Tibial artery (tissue), 4 donors: ENCODE measurements at regions not wholly inside any gene's neighbourhood (a gene's known extent, or its start where the extent isn't known, plus 50 kb on each side); places are given as distances from the start of the nearest gene placed in this dataset.

Source experiments
- DNase-seq, 2 donors: peaks; one replicate each; pipeline ENCODE4 v3.0.0-alpha.2; 2019
- H3K27ac ChIP-seq, 2 donors: fragments of 200-600 bp; sonication (generic) in 1 of 2; 1 replicate in 1 of 2; 2 replicates in 1 of 2; pipeline ENCODE4 v1.5.1; 2018 to 2019; ENCODE audit warnings: mild to moderate bottlenecking in 1 of 2
- H3K27me3 ChIP-seq, 2 donors: fragments of 200-600 bp; sonication (generic) in 1 of 2; one replicate each; pipeline versions ENCODE4 v1.5.1 to v1.6.0; 2016 to 2019
- H3K36me3 ChIP-seq, 3 donors: fragments of 200-600 bp; sonication (generic) in 2 of 3; one replicate each; pipeline ENCODE4 v1.5.1; 2016 to 2019; ENCODE audit warnings: mild to moderate bottlenecking in 2 of 3
- H3K4me1 ChIP-seq, 4 donors: fragments of 200-600 bp; sonication (generic) in 2 of 4; 1 replicate in 3 of 4; 2 replicates in 1 of 4; pipeline ENCODE4 v1.5.1; 2016 to 2019
- H3K4me3 ChIP-seq, 2 donors: fragments of 200-600 bp; sonication (generic) in 1 of 2; 1 replicate in 1 of 2; 2 replicates in 1 of 2; pipeline ENCODE4 v1.5.1; 2018 to 2019; ENCODE audit warnings: mild to moderate bottlenecking in 2 of 2
- H3K9me3 ChIP-seq, 3 donors: fragments of 200-600 bp; sonication (generic) in 1 of 3; one replicate each; pipeline ENCODE4 v1.5.1; 2016 to 2019
- intact Hi-C: fragments of 100-400 bp; cut with DNase I; formaldehyde crosslinking; loops from one replicate; pipeline ENCODE4 v1.15.0; 2023; ENCODE audit warnings: low total_unique reads
- TF ChIP-seq, protein P1 (sequence below), 2 experiments: fragments of 200-600 bp in 1 of 2; fragments of 450-650 bp in 1 of 2; IDR thresholded peaks; one replicate each; pipeline ENCODE4 v1.5.1; 2017 to 2019; ENCODE audit warnings: antibody characterized with exemption in 2 of 2, mild to moderate bottlenecking in 1 of 2, moderate library complexity in 1 of 2

DNA sequence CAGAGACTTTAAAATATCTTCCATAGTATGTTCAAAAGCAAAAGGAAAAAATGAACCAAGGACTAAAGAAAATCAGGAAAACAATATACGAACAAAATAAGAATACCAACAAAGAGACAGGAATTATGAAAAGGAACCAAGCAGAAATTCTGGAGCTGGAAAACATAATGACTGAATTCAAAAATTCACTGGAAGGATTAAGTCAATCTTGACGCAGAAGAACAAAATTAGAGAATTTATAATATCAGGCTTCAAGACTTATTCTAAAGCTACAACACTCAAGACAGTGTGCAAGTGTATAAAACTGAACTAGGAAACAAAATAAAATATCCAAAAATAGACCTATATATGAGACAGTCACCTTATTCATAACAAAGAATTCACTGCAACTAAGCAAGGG, 56.9 kb upstream of the GYPC start:
- H3K27ac ChIP-seq, result no peak overlapping the region
- peaks cover 1 to 8% (median 2%) of the 10 kb centered on the region in 3 donors for H3K9me3 ChIP-seq
- H3K4me3 ChIP-seq, result no peak overlapping the region
- intact Hi-C loops, result no loop called here
- H3K27me3 ChIP-seq, result no peaks in the 10 kb centered on the region
- peaks cover 0 to 24% (median 2%) of the 10 kb centered on the region in 4 donors for H3K4me1 ChIP-seq
- no peaks in the 10 kb centered on the region for H3K36me3 ChIP-seq
- DNase-seq, result no peak
- TF ChIP-seq, protein P1, sequence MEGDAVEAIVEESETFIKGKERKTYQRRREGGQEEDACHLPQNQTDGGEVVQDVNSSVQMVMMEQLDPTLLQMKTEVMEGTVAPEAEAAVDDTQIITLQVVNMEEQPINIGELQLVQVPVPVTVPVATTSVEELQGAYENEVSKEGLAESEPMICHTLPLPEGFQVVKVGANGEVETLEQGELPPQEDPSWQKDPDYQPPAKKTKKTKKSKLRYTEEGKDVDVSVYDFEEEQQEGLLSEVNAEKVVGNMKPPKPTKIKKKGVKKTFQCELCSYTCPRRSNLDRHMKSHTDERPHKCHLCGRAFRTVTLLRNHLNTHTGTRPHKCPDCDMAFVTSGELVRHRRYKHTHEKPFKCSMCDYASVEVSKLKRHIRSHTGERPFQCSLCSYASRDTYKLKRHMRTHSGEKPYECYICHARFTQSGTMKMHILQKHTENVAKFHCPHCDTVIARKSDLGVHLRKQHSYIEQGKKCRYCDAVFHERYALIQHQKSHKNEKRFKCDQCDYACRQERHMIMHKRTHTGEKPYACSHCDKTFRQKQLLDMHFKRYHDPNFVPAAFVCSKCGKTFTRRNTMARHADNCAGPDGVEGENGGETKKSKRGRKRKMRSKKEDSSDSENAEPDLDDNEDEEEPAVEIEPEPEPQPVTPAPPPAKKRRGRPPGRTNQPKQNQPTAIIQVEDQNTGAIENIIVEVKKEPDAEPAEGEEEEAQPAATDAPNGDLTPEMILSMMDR (IDR thresholded peaks at IDR 0.05), result no peak

DNA sequence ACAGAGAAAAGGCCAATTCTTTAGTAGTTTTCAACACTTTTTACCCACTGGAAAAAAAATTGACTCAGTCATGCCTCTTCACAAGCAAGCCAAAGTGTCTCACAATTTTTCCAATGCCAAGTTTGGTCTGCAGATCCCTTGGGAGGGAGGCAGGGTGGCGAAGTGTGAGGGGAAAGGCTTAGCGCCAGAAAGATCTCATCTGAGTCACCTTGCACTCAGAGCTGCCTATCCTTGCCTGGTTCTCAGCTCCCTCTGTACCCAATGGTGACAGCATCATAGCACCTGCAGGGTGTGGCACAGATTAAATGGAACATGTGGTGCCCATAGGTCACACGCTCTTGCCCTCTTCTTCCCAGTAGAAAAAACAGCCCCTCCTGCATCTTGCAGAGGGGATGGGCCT, 55.2 kb upstream of the GYPC start:
- Histone ChIP-seq H3K4me3 (no peak overlapping the region), H3K27me3 (no peaks in the 10 kb centered on the region), H3K4me1 (peaks cover 0 to 24% (median 2%) of the 10 kb centered on the region in 4 donors), H3K36me3 (no peaks in the 10 kb centered on the region), H3K9me3 (peaks cover 2 to 14% (median 8%) of the 10 kb centered on the region in 3 donors), H3K27ac (no peak overlapping the region)
- TF ChIP-seq, protein P1 (IDR thresholded peaks at IDR 0.05), result no peak
- no peak for DNase-seq
- intact Hi-C loops, result no loop called here

DNA sequence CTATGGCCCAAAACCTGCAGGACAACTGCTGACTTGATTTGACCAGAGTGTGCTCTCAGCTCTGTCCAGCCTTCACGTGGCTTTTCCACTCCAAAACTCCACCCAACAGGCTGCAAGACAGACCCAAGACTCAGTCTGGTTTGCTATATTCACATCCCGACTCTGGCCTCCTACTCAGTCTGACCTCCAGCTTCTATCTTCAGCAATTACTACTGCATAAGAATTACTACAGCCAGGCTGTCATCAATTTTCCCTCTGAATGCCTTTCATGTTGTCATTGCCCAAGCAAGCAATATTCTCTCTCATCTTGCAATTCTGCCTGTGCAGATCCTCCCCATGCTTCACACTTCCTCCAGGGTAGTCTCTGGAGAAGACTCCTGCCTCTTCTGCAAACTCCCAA, 53.6 kb upstream of the GYPC start:
- TF ChIP-seq, protein P1 (IDR thresholded peaks at IDR 0.05), result no peak
- intact Hi-C loops, result no loop called here
- DNase-seq, result no peak
- H3K36me3 ChIP-seq, result no peaks in the 10 kb centered on the region
- no peaks in the 10 kb centered on the region for H3K27me3 ChIP-seq
- no peak overlapping the region for H3K27ac ChIP-seq
- peaks cover 0 to 21% (median 2%) of the 10 kb centered on the region in 4 donors for H3K4me1 ChIP-seq
- H3K9me3 ChIP-seq, result peaks cover 2 to 24% (median 8%) of the 10 kb centered on the region in 3 donors
- no peak overlapping the region for H3K4me3 ChIP-seq
